HAP-1 (cell line): ENCODE measurements at regions not wholly inside any gene's neighbourhood (a gene's known extent, or its start where the extent isn't known, plus 50 kb on each side); places are given as distances from the start of the nearest gene placed in this dataset.

Experiments
- DNase-seq, 2 experiments: peaks; one replicate each; pipeline ENCODE4 v3.0.0-alpha.2; 2016 to 2020; ENCODE audit warnings: low spot score in 2 of 2
- H3K27me3 ChIP-seq: fragments of 250-450 bp; sonication (Bioruptor Pico); 2 replicates; pipeline ENCODE4 v1.5.1; 2020; ENCODE audit warnings: low read depth, mild to moderate bottlenecking, moderate library complexity
- H3K36me3 ChIP-seq: fragments of 250-450 bp; sonication (Bioruptor Pico); replicated peaks from 2 replicates; pipeline ENCODE4 v1.5.1; 2020; ENCODE audit warnings: mild to moderate bottlenecking
- H3K4me1 ChIP-seq: fragments of 250-450 bp; sonication (Bioruptor Pico); 2 replicates; pipeline ENCODE4 v1.5.1; 2020; ENCODE audit warnings: mild to moderate bottlenecking
- H3K4me3 ChIP-seq: fragments of 250-450 bp; sonication (Bioruptor Pico); 2 replicates; pipeline ENCODE4 v1.5.1; 2020; ENCODE audit warnings: mild to moderate bottlenecking, moderate library complexity
- H3K9me3 ChIP-seq: fragments of 250-450 bp; sonication (Bioruptor Pico); 2 replicates; pipeline ENCODE4 v1.5.1; 2020; ENCODE audit warnings: mild to moderate bottlenecking, moderate library complexity
- in situ Hi-C: fragments of 300-500 bp; cut with MboI; formaldehyde crosslinking; loops from 3 replicates; pipeline ENCODE4 v1.14.3; 2020; ENCODE audit warnings: low sequenced_read_pairs, inconsistent platforms, mixed read lengths

- Histone ChIP-seq H3K4me3 (no peak overlapping the region), H3K27me3 (no peaks in the 10 kb centered on the region), H3K4me1 (no peaks in the 10 kb centered on the region), H3K9me3 (no peaks in the 10 kb centered on the region), H3K36me3 (no peaks in the 10 kb centered on the region)
- in situ Hi-C loops = no loop called here
- no peak for DNase-seq
These were observed 190.0 kb downstream of the MED10 start for GRCh38 chr5:6188344-6188743.

GRCh38 chr5:6187501-6187900 lies 190.8 kb downstream of the MED10 start:
- no peaks in the 10 kb centered on the region for H3K36me3 ChIP-seq
- no peak for DNase-seq
- no peaks in the 10 kb centered on the region for H3K4me1 ChIP-seq
- in situ Hi-C loops = no loop called here
- no peaks in the 10 kb centered on the region for H3K27me3 ChIP-seq
- no peaks in the 10 kb centered on the region for H3K9me3 ChIP-seq
- no peak overlapping the region for H3K4me3 ChIP-seq

GRCh38 chr5:6185574-6185973 lies 192.8 kb downstream of the MED10 start:
- no peak overlapping the region for H3K4me3 ChIP-seq
- in situ Hi-C loops = no loop called here
- no peaks in the 10 kb centered on the region for H3K27me3 ChIP-seq
- no peaks in the 10 kb centered on the region for H3K4me1 ChIP-seq
- H3K9me3 ChIP-seq = no peaks in the 10 kb centered on the region
- DNase-seq = no peak
- no peaks in the 10 kb centered on the region for H3K36me3 ChIP-seq

- Histone ChIP-seq H3K4me1 (no peaks in the 10 kb centered on the region), H3K4me3 (no peak overlapping the region), H3K9me3 (no peaks in the 10 kb centered on the region), H3K36me3 (no peaks in the 10 kb centered on the region), H3K27me3 (no peaks in the 10 kb centered on the region)
- in situ Hi-C loops = no loop called here
- no peak for DNase-seq
These were observed 193.9 kb downstream of the MED10 start for GRCh38 chr5:6184481-6184880.

GRCh38 chr5:6183391-6184390 lies 194.7 kb downstream of the MED10 start:
- no peaks in the 10 kb centered on the region for H3K36me3 ChIP-seq
- DNase-seq = no peak
- no peaks in the 10 kb centered on the region for H3K9me3 ChIP-seq
- no peaks in the 10 kb centered on the region for H3K4me1 ChIP-seq
- H3K4me3 ChIP-seq = no peak overlapping the region
- H3K27me3 ChIP-seq = no peaks in the 10 kb centered on the region
- in situ Hi-C loops = no loop called here

GRCh38 chr5:6182271-6182815 lies 196.0 kb downstream of the MED10 start:
- H3K9me3 ChIP-seq = no peaks in the 10 kb centered on the region
- in situ Hi-C loops = no loop called here

GRCh38 chr5:6181871-6182270 lies 196.5 kb downstream of the MED10 start:
- Histone ChIP-seq H3K27me3 (no peaks in the 10 kb centered on the region), H3K4me3 (no peak overlapping the region)
- in situ Hi-C loops = no loop called here

More at GRCh38 chr5:6182271-6182815, 196.0 kb downstream of the MED10 start:
- no peak for DNase-seq
- no peaks in the 10 kb centered on the region for H3K4me1 ChIP-seq
- no peaks in the 10 kb centered on the region for H3K27me3 ChIP-seq
- no peaks in the 10 kb centered on the region for H3K36me3 ChIP-seq
- no peak overlapping the region for H3K4me3 ChIP-seq

GRCh38 chr5:6181147-6181729 lies 197.1 kb downstream of the MED10 start:
- H3K27me3 ChIP-seq = no peaks in the 10 kb centered on the region
- no peak for DNase-seq

More at GRCh38 chr5:6181871-6182270, 196.5 kb downstream of the MED10 start:
- no peaks in the 10 kb centered on the region for H3K36me3 ChIP-seq
- DNase-seq = no peak
- H3K4me1 ChIP-seq = no peaks in the 10 kb centered on the region
- H3K9me3 ChIP-seq = no peaks in the 10 kb centered on the region

GRCh38 chr5:6180231-6180872 lies 198.0 kb downstream of the MED10 start:
- no peak for DNase-seq
- no peaks in the 10 kb centered on the region for H3K36me3 ChIP-seq
- no peak overlapping the region for H3K4me3 ChIP-seq
- H3K9me3 ChIP-seq = no peaks in the 10 kb centered on the region
- no peaks in the 10 kb centered on the region for H3K27me3 ChIP-seq
- no peaks in the 10 kb centered on the region for H3K4me1 ChIP-seq
- in situ Hi-C loops = no loop called here

More at GRCh38 chr5:6181147-6181729, 197.1 kb downstream of the MED10 start:
- H3K36me3 ChIP-seq = no peaks in the 10 kb centered on the region
- H3K9me3 ChIP-seq = no peaks in the 10 kb centered on the region
- in situ Hi-C loops = no loop called here
- no peak overlapping the region for H3K4me3 ChIP-seq
- no peaks in the 10 kb centered on the region for H3K4me1 ChIP-seq

- no peak overlapping the region for H3K4me3 ChIP-seq
- H3K9me3 ChIP-seq = no peaks in the 10 kb centered on the region
- H3K36me3 ChIP-seq = no peaks in the 10 kb centered on the region
- in situ Hi-C loops = no loop called here
- no peaks in the 10 kb centered on the region for H3K4me1 ChIP-seq
- no peak for DNase-seq
- no peaks in the 10 kb centered on the region for H3K27me3 ChIP-seq
These were observed 199.4 kb downstream of the MED10 start for GRCh38 chr5:6178846-6179532.

GRCh38 chr5:6177926-6178325 lies 200.4 kb downstream of the MED10 start:
- Histone ChIP-seq H3K9me3 (no peaks in the 10 kb centered on the region), H3K4me1 (no peaks in the 10 kb centered on the region), H3K36me3 (no peaks in the 10 kb centered on the region), H3K27me3 (no peaks in the 10 kb centered on the region), H3K4me3 (no peak overlapping the region)
- no peak for DNase-seq
- in situ Hi-C loops = no loop called here

- no peak for DNase-seq
- in situ Hi-C loops = no loop called here
These were observed 202.1 kb downstream of the MED10 start for GRCh38 chr5:6176102-6176693.

More at GRCh38 chr5:6176102-6176693, 202.1 kb downstream of the MED10 start:
- Histone ChIP-seq H3K9me3 (no peaks in the 10 kb centered on the region), H3K4me3 (no peak overlapping the region), H3K36me3 (no peaks in the 10 kb centered on the region), H3K4me1 (no peaks in the 10 kb centered on the region), H3K27me3 (no peaks in the 10 kb centered on the region)
